HCT116 (cell line): ENCODE measurements at regions not wholly inside any gene's neighbourhood (a gene's known extent, or its start where the extent isn't known, plus 50 kb on each side); places are given as distances from the start of the nearest gene placed in this dataset.

Experiments
- ATAC-seq: fragments of 200-7000 bp; cut with Tn5 transposase; 2 replicates; pipeline ENCODE4 v1.9.1; 2020; ENCODE audit warnings: mild to moderate bottlenecking, moderate library complexity
- BruUV-seq: library from RNA; stranded (reverse); fragments of 400-500 nt; replicated peaks from 2 replicates; lab custom pipeline; 2021; lab: Mats Ljungman, UMichigan
- CTCF ChIA-PET: fragments of 300-600 bp; sonication (Branson Sonifier 250); formaldehyde crosslinking; loops from one replicate; lab custom pipeline; 2021; ENCODE audit warnings: antibody characterized with exemption; lab: Charles Lee
- POLR2A ChIA-PET: fragments of 300-600, 350-600 bp; sonication (Branson Sonifier 250); formaldehyde crosslinking; loops from one replicate; lab custom pipeline; 2021; ENCODE audit warnings: antibody characterized with exemption; lab: Charles Lee
- RAD21 ChIA-PET, 2 experiments: fragments of 300-600 bp; sonication (Branson Sonifier 250); formaldehyde crosslinking; loops; one replicate each; lab custom pipeline; 2023; ENCODE audit warnings: low total read pairs in 2 of 2; ENCODE audit not compliant: uncharacterized antibody in 2 of 2, unreplicated experiment in 2 of 2, low non-redundant PET in 1 of 2; lab: Charles Lee
- DNase-seq: peaks from one replicate; pipeline ENCODE4 v3.0.0-alpha.2; 2010; ENCODE audit warnings: low read depth, low spot score
- H2AFZ ChIP-seq: fragments of 200-600 bp; shearing (Covaris generic), sonication (generic); 2 replicates; pipeline ENCODE4 v1.6.1; 2017; ENCODE audit warnings: low read depth, mixed run types, mixed read lengths, antibody characterized with exemption, low read length; ENCODE audit not compliant: poor library complexity, severe bottlenecking
- H3K27ac ChIP-seq: 2 replicates; pipeline ENCODE4 v1.5.1; 2012; ENCODE audit warnings: low read depth, low read length
- H3K27me3 ChIP-seq: fragments of 200-600 bp; sonication (generic); 2 replicates; pipeline ENCODE4 v1.6.1; 2016; ENCODE audit warnings: mixed run types, low read length, mixed read lengths; ENCODE audit not compliant: insufficient read depth
- H3K36me3 ChIP-seq, 2 experiments: fragments of 200-500 bp in 1 of 2; fragments of 200-600 bp in 1 of 2; sonication (Bioruptor generic) in 1 of 2; sonication (generic) in 1 of 2; 2 replicates each; pipeline versions ENCODE4 v1.5.1 to v1.6.1; 2014 to 2016; ENCODE audit warnings: low read length in 2 of 2, inconsistent platforms in 1 of 2, mixed read lengths in 1 of 2, mixed run types in 1 of 2; ENCODE audit not compliant: insufficient read depth in 2 of 2, control insufficient read depth in 1 of 2
- H3K4me1 ChIP-seq, 2 experiments: fragments of 200-600 bp in 1 of 2; sonication (generic) in 1 of 2; 2 replicates each; pipeline versions ENCODE4 v1.5.1 to v1.6.1; 2012 to 2017; ENCODE audit warnings: low read length in 2 of 2, inconsistent platforms in 1 of 2, mild to moderate bottlenecking in 1 of 2, mixed read lengths in 1 of 2, mixed run types in 1 of 2, moderate library complexity in 1 of 2; ENCODE audit not compliant: insufficient read depth in 2 of 2, control insufficient read depth in 1 of 2
- H3K4me2 ChIP-seq: fragments of 200-600 bp; sonication (generic); 2 replicates; pipeline ENCODE4 v1.6.1; 2017; ENCODE audit warnings: mixed run types, low read length, mixed read lengths
- H3K4me3 ChIP-seq, 2 experiments: fragments of 200-600 bp in 1 of 2; sonication (generic) in 1 of 2; replicated peaks in 1 of 2; 2 replicates each; pipeline ENCODE4 v1.5.1; 2011 to 2016; ENCODE audit warnings: low read length in 2 of 2, control low read depth in 1 of 2, low read depth in 1 of 2, mild to moderate bottlenecking in 1 of 2, mixed read lengths in 1 of 2, mixed run types in 1 of 2
- H3K79me2 ChIP-seq: fragments of 200-600 bp; sonication (generic); 2 replicates; pipeline ENCODE4 v1.6.1; 2017; ENCODE audit warnings: mild to moderate bottlenecking, mixed run types, low read length, moderate library complexity, mixed read lengths; ENCODE audit not compliant: insufficient read depth
- H3K9ac ChIP-seq: fragments of 200-600 bp; sonication (generic); 2 replicates; pipeline ENCODE4 v1.6.1; 2016; ENCODE audit warnings: low read length, mixed read lengths
- H3K9me2 ChIP-seq: fragments of 200-600 bp; sonication (generic), shearing (Covaris generic); 2 replicates; pipeline ENCODE4 v1.6.1; 2017; ENCODE audit warnings: mixed run types, mild to moderate bottlenecking, moderate library complexity; ENCODE audit not compliant: insufficient read depth
- H3K9me3 ChIP-seq, 2 experiments: fragments of 200-500 bp in 1 of 2; fragments of 200-600 bp in 1 of 2; sonication (Bioruptor generic) in 1 of 2; sonication (generic) in 1 of 2; 2 replicates each; pipeline ENCODE4 v1.6.1; 2014 to 2017; ENCODE audit warnings: low read length in 2 of 2, mixed read lengths in 2 of 2, inconsistent platforms in 1 of 2, low read depth in 1 of 2, mild to moderate bottlenecking in 1 of 2, mixed run types in 1 of 2, moderate library complexity in 1 of 2; ENCODE audit not compliant: control insufficient read depth in 1 of 2, insufficient read depth in 1 of 2
- H4K20me1 ChIP-seq: fragments of 200-600 bp; sonication (generic), shearing (Covaris generic); 2 replicates; pipeline ENCODE4 v1.6.1; 2017; ENCODE audit warnings: mixed run types, mild to moderate bottlenecking, moderate library complexity; ENCODE audit not compliant: insufficient read depth
- CEBPB ChIP-seq: IDR thresholded peaks from 2 replicates; pipeline ENCODE4 v1.6.1; 2012; ENCODE audit warnings: low read depth
- CTCF ChIP-seq, 3 experiments: fragments of 200-600 bp in 1 of 3; sonication (generic) in 1 of 3; IDR thresholded peaks in 2 of 3; conservative IDR thresholded peaks in 1 of 3; 2 replicates each; pipeline ENCODE4 v1.5.1; 2012 to 2017; ENCODE audit warnings: low read depth in 2 of 3, low read length in 2 of 3, antibody characterized with exemption in 1 of 3, borderline replicate concordance in 1 of 3, control low read depth in 1 of 3, mild to moderate bottlenecking in 1 of 3, mixed read lengths in 1 of 3, mixed run types in 1 of 3, moderate library complexity in 1 of 3; ENCODE audit not compliant: insufficient read depth in 1 of 3
- EGR1 ChIP-seq: IDR thresholded peaks from 2 replicates; pipeline ENCODE4 v1.6.1; 2012; ENCODE audit warnings: low read depth
- EZH2 ChIP-seq: fragments of 200-600 bp; sonication (generic); IDR thresholded peaks from 2 replicates; pipeline ENCODE4 v1.6.1; 2017; ENCODE audit warnings: antibody characterized with exemption, mixed run types
- JUND ChIP-seq: IDR thresholded peaks from 2 replicates; pipeline ENCODE4 v1.6.1; 2012
- MAX ChIP-seq: IDR thresholded peaks from 2 replicates; pipeline ENCODE4 v1.6.1; 2012
- RAD21 ChIP-seq: IDR thresholded peaks from 2 replicates; pipeline ENCODE4 v1.6.1; 2012; ENCODE audit warnings: low read depth, mild to moderate bottlenecking
- REST ChIP-seq: IDR thresholded peaks from 2 replicates; pipeline ENCODE4 v1.6.1; 2012; ENCODE audit warnings: low read depth
- SIN3A ChIP-seq: IDR thresholded peaks from 2 replicates; pipeline ENCODE4 v1.6.1; 2012; ENCODE audit warnings: low read depth
- SP1 ChIP-seq: IDR thresholded peaks from 2 replicates; pipeline ENCODE4 v1.6.1; 2012; ENCODE audit warnings: low read depth
- YY1 ChIP-seq: IDR thresholded peaks from 2 replicates; pipeline ENCODE4 v1.6.1; 2011; ENCODE audit warnings: low read length, low read depth, moderate library complexity, mild to moderate bottlenecking; ENCODE audit not compliant: insufficient replicate concordance; ENCODE audit errors: extremely low read depth
- ZFX ChIP-seq: fragments of 450-650 bp; IDR thresholded peaks from 2 replicates; pipeline ENCODE4 v1.6.1; 2017
- ZNF274 ChIP-seq: fragments of 200-500 bp; sonication (Bioruptor generic); IDR thresholded peaks from 2 replicates; pipeline ENCODE4 v1.6.1; 2014; ENCODE audit warnings: mild to moderate bottlenecking, low read depth, low read length, inconsistent platforms
- intact Hi-C: fragments of 100-400 bp; cut with micrococcal nuclease; formaldehyde crosslinking; loops from 2 replicates; pipeline ENCODE4 v1.10.0; 2022

- Histone ChIP-seq H3K4me2 (no peak overlapping the region), H3K4me1 (peaks cover 13 to 30% of the 10 kb centered on the region in 2 experiments; a peak in 3 of 4 replicates), H3K27me3 (no peaks in the 10 kb centered on the region), H3K9me2 (no peaks in the 10 kb centered on the region), H4K20me1 (no peaks in the 10 kb centered on the region), H3K9ac (no peak overlapping the region), H3K79me2 (no peaks in the 10 kb centered on the region), H3K9me3 (no peaks in the 10 kb centered on the region), H3K36me3 (no peaks in the 10 kb centered on the region), H3K4me3 (no peak overlapping the region), H3K27ac (no peak overlapping the region), H2AFZ (no peak overlapping the region)
- no TSS peak for BruUV-seq
- intact Hi-C loops, result no loop called here
- RAD21 ChIA-PET, result no interaction called here
- TF ChIP-seq CEBPB, result no peak
- TF ChIP-seq EGR1, result no peak
- TF ChIP-seq RAD21, result no peak
- TF ChIP-seq JUND, result no peak
- TF ChIP-seq EZH2, result no peak
- no peak for TF ChIP-seq YY1
- TF ChIP-seq SP1, result no peak
- TF ChIP-seq REST, result no peak
- TF ChIP-seq MAX, result no peak
- TF ChIP-seq ZFX, result no peak
- no peak for TF ChIP-seq SIN3A
- no peak for TF ChIP-seq ZNF274
- no peak for TF ChIP-seq CTCF (IDR thresholded peaks at IDR 0.05 in 2 of 3, conservative IDR thresholded peaks at IDR 0.05 in 1 of 3; ENCODE audit: borderline replicate concordance in 1 of 3, insufficient read depth in 1 of 3, low read depth in 2 of 3, low read length in 2 of 3)
- DNase-seq (no peak), ATAC-seq (0 out of 2 replicates have a peak, but pooled peaks have one; percentile 23)
- POLR2A ChIA-PET, result no interaction called here
- CTCF ChIA-PET, result no interaction called here
Measured at GRCh38 chr20:50356962-50357782, 153.0 kb upstream of the PTPN1 start.
